DND-41 (cell line): ENCODE measurements at regions not wholly inside any gene's neighbourhood (a gene's known extent, or its start where the extent isn't known, plus 50 kb on each side); places are given as distances from the start of the nearest gene placed in this dataset.

Experiments
- ATAC-seq: fragments of 200-7000 bp; cut with Tn5 transposase; 3 replicates; pipeline ENCODE4 v1.9.1; 2021; ENCODE audit warnings: low read depth; ENCODE audit not compliant: insufficient read depth
- DNase-seq: peaks from one replicate; pipeline ENCODE4 v3.0.0-alpha.2; 2020
- H2AFZ ChIP-seq: 2 replicates; pipeline ENCODE4 v1.6.0; 2012; ENCODE audit warnings: low read depth, low read length
- H3K27ac ChIP-seq: 2 replicates; pipeline ENCODE4 v1.5.1; 2012; ENCODE audit warnings: low read length, inconsistent platforms
- H3K27me3 ChIP-seq: fragments of 200-600 bp; sonication (generic); 2 replicates; pipeline ENCODE4 v1.6.0; 2012; ENCODE audit warnings: low read length, mild to moderate bottlenecking, inconsistent platforms; ENCODE audit not compliant: insufficient read depth, poor library complexity
- H3K36me3 ChIP-seq: 2 replicates; pipeline ENCODE4 v1.5.1; 2012; ENCODE audit warnings: low read length, inconsistent platforms; ENCODE audit not compliant: insufficient read depth
- H3K4me1 ChIP-seq: 2 replicates; pipeline ENCODE4 v1.5.1; 2012; ENCODE audit warnings: mild to moderate bottlenecking, low read length; ENCODE audit not compliant: insufficient read depth
- H3K4me2 ChIP-seq: 2 replicates; pipeline ENCODE4 v1.6.0; 2012; ENCODE audit warnings: mild to moderate bottlenecking, moderate library complexity, low read length, inconsistent platforms; ENCODE audit not compliant: insufficient read depth
- H3K4me3 ChIP-seq, 2 experiments: fragments of 200-600 bp in 1 of 2; shearing (Covaris generic) in 1 of 2; 2 replicates each; pipeline ENCODE4 v1.5.1; 2012 to 2016; ENCODE audit warnings: inconsistent platforms in 2 of 2, low read length in 2 of 2, mild to moderate bottlenecking in 2 of 2, low read depth in 1 of 2, moderate library complexity in 1 of 2
- H3K79me2 ChIP-seq: 2 replicates; pipeline ENCODE4 v1.6.0; 2012; ENCODE audit warnings: low read length, inconsistent platforms; ENCODE audit not compliant: insufficient read depth
- H3K9ac ChIP-seq: 2 replicates; pipeline ENCODE4 v1.6.0; 2012; ENCODE audit warnings: low read depth, mild to moderate bottlenecking, inconsistent platforms, low read length, moderate library complexity
- H3K9me3 ChIP-seq: 2 replicates; pipeline ENCODE4 v1.5.1; 2012; ENCODE audit warnings: low read length, moderate library complexity, mild to moderate bottlenecking, inconsistent platforms; ENCODE audit not compliant: insufficient read depth, severe bottlenecking
- H4K20me1 ChIP-seq: 2 replicates; pipeline ENCODE4 v1.6.0; 2012; ENCODE audit warnings: low read length; ENCODE audit not compliant: insufficient read depth
- EZH2 ChIP-seq: IDR thresholded peaks from 3 replicates; pipeline ENCODE4 v1.6.1; 2012; ENCODE audit warnings: borderline replicate concordance, low read depth, mild to moderate bottlenecking, moderate library complexity, low read length, inconsistent platforms; ENCODE audit not compliant: severe bottlenecking
- TF ChIP-seq, protein P1 (sequence below): IDR thresholded peaks from 2 replicates; pipeline ENCODE4 v1.5.1; 2012; ENCODE audit warnings: borderline replicate concordance, low read length, moderate library complexity, mild to moderate bottlenecking; ENCODE audit not compliant: poor library complexity, severe bottlenecking; ENCODE audit errors: extremely low read depth

DNA sequence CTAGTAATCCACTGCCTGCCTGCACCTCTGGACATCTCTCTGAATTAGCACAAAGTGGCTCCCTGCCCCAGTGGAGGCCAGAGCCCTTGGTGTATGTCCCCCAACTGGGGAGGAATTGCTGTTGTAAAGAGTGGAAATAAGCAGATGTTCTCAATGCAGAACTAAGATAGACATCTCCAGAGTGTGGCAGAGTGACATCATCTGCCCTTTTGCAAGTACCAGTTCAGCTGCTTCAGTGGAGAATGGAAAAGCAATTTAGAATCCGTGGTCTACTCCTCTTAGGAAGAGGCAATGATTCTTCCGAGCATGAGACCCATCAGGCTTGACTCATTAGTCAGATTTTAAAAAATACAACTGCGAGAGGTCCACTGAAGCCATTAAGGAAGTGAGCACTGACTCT is 1512.0 kb upstream of the GOT2 start:
- Histone ChIP-seq H3K36me3 (no peaks in the 10 kb centered on the region), H3K4me1 (no peaks in the 10 kb centered on the region), H3K9ac (no peak overlapping the region), H2AFZ (no peak overlapping the region), H4K20me1 (no peaks in the 10 kb centered on the region), H3K27ac (no peak overlapping the region), H3K4me3 (no peak overlapping the region), H3K9me3 (no peaks in the 10 kb centered on the region), H3K27me3 (no peaks in the 10 kb centered on the region), H3K79me2 (no peaks in the 10 kb centered on the region), H3K4me2 (no peak overlapping the region)
- no peak for DNase-seq
- no peak for TF ChIP-seq EZH2
- TF ChIP-seq, protein P1, sequence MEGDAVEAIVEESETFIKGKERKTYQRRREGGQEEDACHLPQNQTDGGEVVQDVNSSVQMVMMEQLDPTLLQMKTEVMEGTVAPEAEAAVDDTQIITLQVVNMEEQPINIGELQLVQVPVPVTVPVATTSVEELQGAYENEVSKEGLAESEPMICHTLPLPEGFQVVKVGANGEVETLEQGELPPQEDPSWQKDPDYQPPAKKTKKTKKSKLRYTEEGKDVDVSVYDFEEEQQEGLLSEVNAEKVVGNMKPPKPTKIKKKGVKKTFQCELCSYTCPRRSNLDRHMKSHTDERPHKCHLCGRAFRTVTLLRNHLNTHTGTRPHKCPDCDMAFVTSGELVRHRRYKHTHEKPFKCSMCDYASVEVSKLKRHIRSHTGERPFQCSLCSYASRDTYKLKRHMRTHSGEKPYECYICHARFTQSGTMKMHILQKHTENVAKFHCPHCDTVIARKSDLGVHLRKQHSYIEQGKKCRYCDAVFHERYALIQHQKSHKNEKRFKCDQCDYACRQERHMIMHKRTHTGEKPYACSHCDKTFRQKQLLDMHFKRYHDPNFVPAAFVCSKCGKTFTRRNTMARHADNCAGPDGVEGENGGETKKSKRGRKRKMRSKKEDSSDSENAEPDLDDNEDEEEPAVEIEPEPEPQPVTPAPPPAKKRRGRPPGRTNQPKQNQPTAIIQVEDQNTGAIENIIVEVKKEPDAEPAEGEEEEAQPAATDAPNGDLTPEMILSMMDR = no peak
- no peak for ATAC-seq

DNA sequence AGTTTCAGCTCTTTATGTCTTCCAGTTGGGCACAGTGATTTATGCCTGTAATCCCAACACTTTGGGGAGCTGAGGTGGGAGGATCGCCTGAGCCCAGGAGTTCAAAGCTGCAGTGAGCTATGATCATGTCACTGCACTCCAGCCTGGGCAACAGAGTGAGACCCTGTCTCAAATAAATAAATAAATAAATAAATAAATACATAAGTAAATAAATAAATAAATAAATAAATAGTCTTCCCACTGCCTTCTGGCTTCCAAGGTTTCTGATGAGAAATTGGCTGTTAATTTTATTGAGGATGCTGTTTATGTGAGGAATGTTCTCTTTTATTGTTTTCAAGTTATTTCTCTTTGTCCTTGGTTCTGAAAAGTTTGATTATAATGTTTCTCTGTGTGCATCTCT is 1507.6 kb upstream of the GOT2 start:
- H3K9me3 ChIP-seq = no peaks in the 10 kb centered on the region
- H3K4me2 ChIP-seq = no peak overlapping the region
- H3K27me3 ChIP-seq = no peaks in the 10 kb centered on the region
- DNase-seq = no peak
- H3K79me2 ChIP-seq = no peaks in the 10 kb centered on the region
- no peak overlapping the region for H3K9ac ChIP-seq
- no peak overlapping the region for H3K27ac ChIP-seq
- H4K20me1 ChIP-seq = no peaks in the 10 kb centered on the region
- TF ChIP-seq, protein P1 = no peak
- no peak for TF ChIP-seq EZH2
- H3K36me3 ChIP-seq = no peaks in the 10 kb centered on the region
- no peak for ATAC-seq
- H3K4me3 ChIP-seq = no peak overlapping the region
- no peak overlapping the region for H2AFZ ChIP-seq
- H3K4me1 ChIP-seq = no peaks in the 10 kb centered on the region

DNA sequence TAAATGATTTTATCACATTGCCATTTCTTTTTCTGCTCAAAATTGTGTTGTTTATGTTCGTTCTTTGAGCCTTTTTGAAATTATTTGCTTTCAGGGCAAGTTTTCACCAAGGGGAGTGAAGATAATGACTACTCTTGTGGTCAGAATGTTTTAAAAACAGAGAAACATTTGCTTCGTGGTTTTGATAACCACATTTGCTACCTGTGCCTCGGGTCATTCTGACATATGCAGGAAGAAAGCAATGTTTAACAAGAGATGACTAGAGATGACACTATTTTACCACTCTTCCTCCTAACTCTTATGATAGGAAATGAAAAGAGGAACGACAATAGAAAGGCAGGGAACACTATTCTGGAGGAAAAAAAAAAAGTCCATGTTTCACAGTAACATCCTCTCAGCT is 1496.5 kb upstream of the GOT2 start:
- Histone ChIP-seq H3K27me3 (no peaks in the 10 kb centered on the region), H3K9ac (no peak overlapping the region), H3K36me3 (no peaks in the 10 kb centered on the region), H3K27ac (no peak overlapping the region), H3K9me3 (no peaks in the 10 kb centered on the region), H3K79me2 (no peaks in the 10 kb centered on the region), H3K4me3 (no peak overlapping the region), H3K4me1 (no peaks in the 10 kb centered on the region), H2AFZ (no peak overlapping the region), H3K4me2 (no peak overlapping the region), H4K20me1 (no peaks in the 10 kb centered on the region)
- TF ChIP-seq EZH2 = no peak
- TF ChIP-seq, protein P1 = no peak
- ATAC-seq (no peak), DNase-seq (no peak)

DNA sequence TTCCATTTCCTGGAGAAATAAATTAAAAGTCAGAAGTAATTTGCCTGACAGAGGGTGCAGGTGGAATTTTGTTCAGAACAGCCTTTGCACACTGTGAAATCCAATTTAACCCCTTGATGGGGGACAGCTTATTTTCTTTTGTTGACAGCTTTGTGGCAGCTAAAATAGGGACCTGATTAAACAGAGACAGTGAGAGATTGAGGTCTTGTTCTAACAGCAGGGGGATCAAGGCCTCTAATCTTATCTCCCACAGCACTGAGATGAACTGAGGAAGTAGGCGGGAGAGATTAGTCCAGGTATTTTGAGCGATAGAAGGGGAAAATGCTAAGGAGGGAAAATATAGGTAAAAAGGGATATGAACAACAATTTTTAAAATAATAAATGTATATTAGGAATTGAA is 1491.4 kb upstream of the GOT2 start:
- no peaks in the 10 kb centered on the region for H3K4me1 ChIP-seq
- no peaks in the 10 kb centered on the region for H3K36me3 ChIP-seq
- no peak overlapping the region for H2AFZ ChIP-seq
- DNase-seq = no peak
- TF ChIP-seq, protein P1 = no peak
- TF ChIP-seq EZH2 = no peak
- H4K20me1 ChIP-seq = no peaks in the 10 kb centered on the region
- H3K4me2 ChIP-seq = no peak overlapping the region
- H3K79me2 ChIP-seq = no peaks in the 10 kb centered on the region
- H3K27me3 ChIP-seq = no peaks in the 10 kb centered on the region
- no peaks in the 10 kb centered on the region for H3K9me3 ChIP-seq
- no peak overlapping the region for H3K9ac ChIP-seq
- H3K27ac ChIP-seq = no peak overlapping the region
- H3K4me3 ChIP-seq = no peak overlapping the region
- ATAC-seq = no peak
